ENCODE measurements at regions not wholly inside any gene's neighbourhood (a gene's known extent, or its start where the extent isn't known, plus 50 kb on each side); places are given as distances from the start of the nearest gene placed in this dataset.

- TF ChIP-seq MAX (IDR thresholded peaks at IDR 0.05) (peak; percentile 96), ZNF280D (CRISPR knock-in tag; IDR thresholded peaks at IDR 0.05) (peak; percentile 100), TCF12 (IDR thresholded peaks at IDR 0.05) (no peak), TCF12 (CRISPR knock-in tag; IDR thresholded peaks at IDR 0.05) (peak; percentile 100), ELF1 (CRISPR knock-in tag; IDR thresholded peaks at IDR 0.05) (peak; percentile 97), MED8 (CRISPR knock-in tag; IDR thresholded peaks at IDR 0.05; ENCODE audit: insufficient replicate concordance) (peak; percentile 100), REXO4 (CRISPR knock-in tag; IDR thresholded peaks at IDR 0.05; ENCODE audit: borderline replicate concordance) (no peak), NFE2 (CRISPR knock-in tag; IDR thresholded peaks at IDR 0.05) (0 out of 2 replicates have a peak, but pooled peaks have one; percentile 44), ZNF720 (CRISPR knock-in tag; IDR thresholded peaks at IDR 0.05) (peak; percentile 17; the same call in 1 of the 2 replicates), ZBTB14 (CRISPR knock-in tag; IDR thresholded peaks at IDR 0.05) (no peak), KDM2A (CRISPR knock-in tag; IDR thresholded peaks at IDR 0.05; ENCODE audit: borderline replicate concordance, low read depth) (peak; percentile 97), ZNF577 (CRISPR knock-in tag; IDR thresholded peaks at IDR 0.05; ENCODE audit: borderline replicate concordance, low read depth) (no peak), ZNF552 (CRISPR knock-in tag; IDR thresholded peaks at IDR 0.05; ENCODE audit: borderline replicate concordance) (peak; percentile 98), CBX2 (IDR thresholded peaks at IDR 0.05; ENCODE audit: low read depth, low read length) (no peak), CBX2 (CRISPR knock-in tag; IDR thresholded peaks at IDR 0.05; ENCODE audit: low read depth) (peak; percentile 97; the same call in 1 of the 2 replicates), ZBTB7B (CRISPR knock-in tag; IDR thresholded peaks at IDR 0.05) (peak; percentile 100), ZBTB2 (CRISPR knock-in tag; IDR thresholded peaks at IDR 0.05; ENCODE audit: low read depth) (0 out of 2 replicates have a peak, but pooled peaks have one; percentile 21), GTF3A (CRISPR knock-in tag; conservative IDR thresholded peaks at IDR 0.05) (peak; percentile 49), ZNF33B (CRISPR knock-in tag; IDR thresholded peaks at IDR 0.05) (peak; percentile 95), ESRRA (CRISPR knock-in tag; IDR thresholded peaks at IDR 0.05; ENCODE audit: low read depth) (peak; percentile 99), KAT7 (CRISPR knock-in tag; IDR thresholded peaks at IDR 0.05; ENCODE audit: borderline replicate concordance) (peak; percentile 99), ZNF616 (CRISPR knock-in tag; IDR thresholded peaks at IDR 0.05; ENCODE audit: low read depth) (peak; percentile 57), HOXA5 (CRISPR knock-in tag; IDR thresholded peaks at IDR 0.05) (peak; percentile 96; the same call in 1 of the 2 replicates), MXD3 (CRISPR knock-in tag; IDR thresholded peaks at IDR 0.05) (peak; percentile 84; the same call in 1 of the 2 replicates), PRPF4 (IDR thresholded peaks at IDR 0.05; ENCODE audit: low read depth, low read length, poor library complexity, severe bottlenecking) (peak; percentile 3)
Measured at GRCh38 chr20:17859002-17859615, 109.5 kb downstream of the SNX5 start (continued).

Measured in HepG2 (cell line).